T-cell (primary cell): ENCODE measurements at regions not wholly inside any gene's neighbourhood (a gene's known extent, or its start where the extent isn't known, plus 50 kb on each side); places are given as distances from the start of the nearest gene placed in this dataset.

Experiments
- ATAC-seq, 4 experiments: fragments of 200-7000 bp in 3 of 4; fragments of 150-1000 bp in 1 of 4; cut with Tn5 transposase; replicated peaks in 1 of 4; 1 replicate in 3 of 4; 2 replicates in 1 of 4; pipeline ENCODE4 v1.10.0; 2021; ENCODE audit warnings: moderate library complexity in 3 of 4, mild to moderate bottlenecking in 2 of 4, moderate number of reproducible peaks in 1 of 4
- CTCF ChIA-PET, 2 donors: fragments of 300-600 bp; sonication (Branson Sonifier 250); formaldehyde crosslinking; loops; one replicate each; lab custom pipeline; 2022; ENCODE audit warnings: antibody characterized with exemption in 2 of 2; lab: Charles Lee
- POLR2A ChIA-PET, 2 donors: fragments of 300-600 bp; sonication (Branson Sonifier 250); formaldehyde crosslinking; loops; one replicate each; lab custom pipeline; 2022; ENCODE audit warnings: antibody characterized with exemption in 2 of 2; lab: Charles Lee
- DNase-seq, 35 experiments: peaks; one replicate each; pipeline versions ENCODE4 v3.0.0 to v3.0.0-alpha.2; 2013 to 2023
- H3K27ac ChIP-seq: one replicate; pipeline ENCODE4 v1.5.1; 2013; ENCODE audit warnings: low read length
- H3K27me3 ChIP-seq, 2 experiments: replicated peaks in 1 of 2; 1 replicate in 1 of 2; 2 replicates in 1 of 2; pipeline versions ENCODE4 v1.6.1 to v1.7.0; 2013; ENCODE audit warnings: low read length in 1 of 2, mixed read lengths in 1 of 2; ENCODE audit not compliant: control insufficient read depth in 2 of 2, insufficient read depth in 2 of 2; ENCODE audit errors: extremely low read depth in 1 of 2
- H3K36me3 ChIP-seq, 2 donors: 1 replicate in 1 of 2; 2 replicates in 1 of 2; pipeline versions ENCODE4 v1.6.1 to v1.7.0; 2013; ENCODE audit warnings: low read length in 1 of 2; ENCODE audit not compliant: control insufficient read depth in 2 of 2, insufficient read depth in 1 of 2; ENCODE audit errors: extremely low read depth in 1 of 2
- H3K4me1 ChIP-seq, 2 experiments: 1 replicate in 1 of 2; 2 replicates in 1 of 2; pipeline versions ENCODE4 v1.6.1 to v1.7.0; 2013; ENCODE audit warnings: low read length in 2 of 2, mixed read lengths in 1 of 2; ENCODE audit not compliant: insufficient read depth in 2 of 2, control insufficient read depth in 1 of 2; ENCODE audit errors: extremely low read depth in 1 of 2
- H3K4me3 ChIP-seq, 2 donors: 1 replicate in 1 of 2; 2 replicates in 1 of 2; pipeline versions ENCODE4 v1.5.1 to v1.7.0; 2013; ENCODE audit warnings: mild to moderate bottlenecking in 2 of 2, low read length in 1 of 2, moderate library complexity in 1 of 2; ENCODE audit not compliant: control insufficient read depth in 1 of 2; ENCODE audit errors: extremely low read depth in 1 of 2
- H3K9me3 ChIP-seq: 2 replicates; pipeline ENCODE4 v1.7.0; 2013
- H3K27ac Mint-ChIP-seq, 2 donors: one replicate each; pipeline ENCODE4 v1.8.0; 2020 to 2021; ENCODE audit warnings: mild to moderate bottlenecking in 2 of 2, mixed read lengths in 2 of 2
- H3K27me3 Mint-ChIP-seq, 2 donors: one replicate each; pipeline ENCODE4 v1.8.0; 2021 to 2022; ENCODE audit warnings: mixed read lengths in 2 of 2
- H3K36me3 Mint-ChIP-seq: one replicate; pipeline ENCODE4 v1.8.0; 2021; ENCODE audit warnings: mixed read lengths
- H3K4me1 Mint-ChIP-seq, 3 donors: one replicate each; pipeline ENCODE4 v1.8.0; 2020 to 2022; ENCODE audit warnings: mixed read lengths in 3 of 3, mild to moderate bottlenecking in 1 of 3
- H3K4me3 Mint-ChIP-seq, 3 donors: one replicate each; pipeline ENCODE4 v1.8.0; 2020 to 2022; ENCODE audit warnings: mild to moderate bottlenecking in 3 of 3, mixed read lengths in 3 of 3, moderate library complexity in 3 of 3
- H3K9me3 Mint-ChIP-seq, 3 donors: one replicate each; pipeline ENCODE4 v1.8.0; 2020 to 2022; ENCODE audit warnings: mixed read lengths in 3 of 3
- WGBS: methylation state at CpG from one replicate; pipeline ENCODE4 v1.1.5; 2013; ENCODE audit warnings: missing lambda C conversion rate; ENCODE audit not compliant: insufficient coverage; 5-methylcytosine and 5-hydroxymethylcytosine counted together

DNA sequence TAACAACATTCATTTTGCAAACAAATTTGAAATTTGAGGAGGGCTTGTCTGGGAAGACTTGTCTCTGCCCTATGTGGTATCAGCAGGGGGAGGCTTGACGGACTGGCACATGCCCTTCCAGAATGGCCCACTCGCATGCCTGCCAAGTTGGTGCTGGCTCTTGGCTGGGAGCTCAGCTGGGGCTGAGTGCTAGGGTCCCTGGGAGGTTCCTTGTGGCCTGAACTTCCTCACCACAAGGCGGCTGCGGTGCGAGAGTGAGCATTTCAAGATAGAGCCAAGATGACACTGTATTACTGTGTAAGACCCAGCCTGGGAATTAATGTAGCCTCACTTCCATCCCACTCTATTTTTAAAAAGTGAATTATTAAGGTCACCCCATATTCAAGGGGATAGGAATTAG lies 271.6 kb upstream of the PLEKHG7 start:
- H3K9me3 ChIP-seq: no peaks in the 10 kb centered on the region
- ChIA-PET CTCF (interaction anchor here in 1 of 2 donors (0.6 kb wide), 1 partner anchor 224 kb away, joined by 3 read pairs; no protein-coding TSS in a partner anchor), POLR2A (no interaction called here)
- peak in 20 of 35 experiments; percentile 2 to 40 (median 14) for DNase-seq
- peaks cover 3 to 7% of the 10 kb centered on the region in 2 experiments for H3K4me1 ChIP-seq
- no peak overlapping the region for H3K4me3 ChIP-seq
- Mint-ChIP-seq H3K27ac (no peak overlapping the region), H3K4me1 (peaks cover 26 to 48% (median 41%) of the 10 kb centered on the region in 3 donors), H3K36me3 (no peaks in the 10 kb centered on the region), H3K9me3 (peaks cover 0 to 5% (median 3%) of the 10 kb centered on the region in 3 donors), H3K4me3 (no peak overlapping the region), H3K27me3 (no peaks in the 10 kb centered on the region)
- ATAC-seq: peak in 2 of 4 experiments; percentile 45 to 68
- 100% methylated on average over 2 of the region's 5 CpGs for WGBS
- H3K27ac ChIP-seq: no peak overlapping the region
- H3K36me3 ChIP-seq: no peaks in the 10 kb centered on the region
- no peaks in the 10 kb centered on the region for H3K27me3 ChIP-seq

DNA sequence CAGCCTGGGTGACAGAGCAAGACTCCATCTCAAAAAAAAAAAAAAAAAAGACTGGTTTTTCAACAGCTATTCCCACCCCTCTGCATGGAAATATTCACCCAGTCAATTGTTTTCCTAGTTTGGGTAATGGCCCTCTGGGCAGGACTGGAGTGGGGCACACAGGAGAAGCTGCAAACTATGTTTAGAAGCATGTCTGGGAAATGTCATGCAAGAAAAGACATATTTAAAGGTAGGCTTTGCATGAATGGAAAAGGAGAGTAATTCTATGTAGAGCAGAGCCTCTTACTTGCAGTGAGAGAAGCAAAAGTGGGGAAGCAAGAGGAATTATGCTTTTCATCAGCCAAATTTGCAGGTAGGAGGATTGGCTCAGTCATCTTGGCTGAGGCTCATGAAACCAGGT lies 276.5 kb upstream of the PLEKHG7 start:
- H3K4me1 Mint-ChIP-seq: peaks cover 32 to 42% (median 40%) of the 10 kb centered on the region in 3 donors
- Histone ChIP-seq H3K27me3 (no peaks in the 10 kb centered on the region), H3K4me3 (no peak overlapping the region), H3K4me1 (peaks cover 3% of the 10 kb centered on the region in 2 experiments), H3K27ac (no peak overlapping the region), H3K36me3 (no peaks in the 10 kb centered on the region), H3K9me3 (no peaks in the 10 kb centered on the region)
- H3K9me3 Mint-ChIP-seq: peaks cover 0 to 3% (median 0%) of the 10 kb centered on the region in 3 donors
- ChIA-PET POLR2A (no interaction called here), CTCF (no interaction called here)
- no peak overlapping the region for H3K4me3 Mint-ChIP-seq
- ATAC-seq: no peak
- H3K36me3 Mint-ChIP-seq: no peaks in the 10 kb centered on the region
- H3K27ac Mint-ChIP-seq: no peak overlapping the region
- H3K27me3 Mint-ChIP-seq: no peaks in the 10 kb centered on the region
- no peak for DNase-seq

DNA sequence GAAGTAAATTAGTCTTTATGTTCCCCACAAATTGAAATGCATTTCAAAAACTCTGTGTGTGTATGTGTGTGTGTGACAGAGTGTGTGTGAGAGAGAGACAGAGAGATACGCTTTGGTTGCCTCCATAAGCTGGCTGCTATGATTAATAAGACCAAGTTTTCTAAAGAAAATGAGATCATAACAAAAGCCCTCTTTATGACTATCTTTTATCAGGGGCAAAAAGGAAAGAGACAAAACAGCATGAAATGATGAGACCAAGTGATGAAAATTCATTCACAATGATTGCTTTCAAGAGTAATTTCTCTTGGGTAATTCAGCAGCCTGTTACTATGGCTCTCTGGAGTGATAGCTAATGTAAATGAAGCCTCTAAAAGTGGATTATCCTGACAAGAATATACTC lies 277.6 kb upstream of the PLEKHG7 start:
- Histone ChIP-seq H3K36me3 (no peaks in the 10 kb centered on the region), H3K4me3 (no peak overlapping the region), H3K27me3 (no peaks in the 10 kb centered on the region), H3K9me3 (no peaks in the 10 kb centered on the region), H3K4me1 (peaks cover 0 to 3% of the 10 kb centered on the region in 2 experiments), H3K27ac (no peak overlapping the region)
- Mint-ChIP-seq H3K27me3 (no peaks in the 10 kb centered on the region), H3K9me3 (peaks cover 0 to 6% (median 3%) of the 10 kb centered on the region in 3 donors), H3K36me3 (no peaks in the 10 kb centered on the region), H3K27ac (no peak overlapping the region), H3K4me1 (peaks cover 32 to 49% (median 46%) of the 10 kb centered on the region in 3 donors), H3K4me3 (no peak overlapping the region)
- DNase-seq (no peak), ATAC-seq (no peak)
- CTCF ChIA-PET: no interaction called here
- no CpG with 5 or more reads among the region's 1 CpG for WGBS
- POLR2A ChIA-PET: interaction anchor here in 1 of 2 donors (0.6 kb wide), 1 partner anchor 279 kb away, joined by 3 read pairs; the partner anchor contains the start of gene BTG1

DNA sequence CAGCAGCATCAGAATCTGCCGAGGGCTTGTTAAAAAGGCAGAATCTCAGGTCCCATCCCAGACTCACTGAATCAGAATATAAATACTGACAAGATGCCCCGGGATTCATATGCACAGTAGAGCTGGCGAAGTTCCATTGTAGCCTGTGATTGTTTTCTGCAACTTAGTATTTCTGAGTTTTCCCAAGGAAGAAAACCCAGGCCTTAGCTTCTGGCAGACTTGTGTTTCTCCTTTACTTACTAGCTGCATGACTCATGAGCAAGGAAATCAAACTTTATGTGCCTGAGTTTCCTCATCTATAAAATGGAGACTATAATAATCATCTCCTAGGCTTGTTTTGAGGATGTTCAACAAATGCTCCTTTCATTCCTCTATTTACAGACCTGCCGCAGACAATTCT lies 278.5 kb upstream of the PLEKHG7 start:
- WGBS: 100% methylated on average over 2 of the region's 4 CpGs
- peaks cover 0 to 6% (median 3%) of the 10 kb centered on the region in 3 donors for H3K9me3 Mint-ChIP-seq
- H3K4me3 ChIP-seq: no peak overlapping the region
- H3K36me3 Mint-ChIP-seq: no peaks in the 10 kb centered on the region
- H3K27ac ChIP-seq: no peak overlapping the region
- ATAC-seq: no peak
- POLR2A ChIA-PET: no interaction called here
- no peak overlapping the region for H3K27ac Mint-ChIP-seq
- no peaks in the 10 kb centered on the region for H3K27me3 ChIP-seq
- DNase-seq: no peak
- CTCF ChIA-PET: interaction anchor here (0.6 to 1.9 kb wide), 3 partner anchors 21 to 1042 kb away, joined by 4 to 8 read pairs (median 7); no protein-coding TSS in a partner anchor
- H3K9me3 ChIP-seq: no peaks in the 10 kb centered on the region
- H3K4me3 Mint-ChIP-seq: no peak overlapping the region
- H3K4me1 Mint-ChIP-seq: peaks cover 38 to 51% (median 49%) of the 10 kb centered on the region in 3 donors
- H3K27me3 Mint-ChIP-seq: no peaks in the 10 kb centered on the region
- peaks cover 0 to 3% of the 10 kb centered on the region in 2 experiments for H3K4me1 ChIP-seq
- no peaks in the 10 kb centered on the region for H3K36me3 ChIP-seq

DNA sequence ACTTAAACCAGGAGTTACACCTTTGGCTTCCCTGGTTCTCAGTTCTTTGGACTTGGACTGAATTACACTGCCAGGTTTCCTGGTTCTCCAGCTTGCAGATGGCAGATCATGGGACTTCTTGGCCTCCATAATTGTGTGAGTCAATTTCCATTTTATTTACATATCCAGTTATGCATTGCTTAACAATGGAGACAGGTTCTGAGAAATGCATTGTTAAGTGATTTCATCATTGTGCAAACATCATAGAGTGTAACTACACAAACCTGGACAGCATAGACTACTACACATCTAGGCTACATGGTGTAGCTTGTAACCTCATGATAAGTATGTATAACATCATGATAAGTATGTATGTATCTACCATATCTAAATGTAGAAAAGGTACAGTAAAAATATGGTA lies 276.1 kb upstream of the BTG1 start:
- no peaks in the 10 kb centered on the region for H3K36me3 Mint-ChIP-seq
- H3K27me3 ChIP-seq: no peaks in the 10 kb centered on the region
- H3K9me3 ChIP-seq: no peaks in the 10 kb centered on the region
- peaks cover 0 to 3% of the 10 kb centered on the region in 2 experiments for H3K4me1 ChIP-seq
- ChIA-PET CTCF (no interaction called here), POLR2A (interaction anchor here in 1 of 2 donors (1.1 kb wide), 1 partner anchor 187 kb away, joined by 3 read pairs; no protein-coding TSS in a partner anchor)
- H3K36me3 ChIP-seq: no peaks in the 10 kb centered on the region
- H3K9me3 Mint-ChIP-seq: peaks cover 0 to 6% (median 0%) of the 10 kb centered on the region in 3 donors
- H3K4me3 Mint-ChIP-seq: no peak overlapping the region
- ATAC-seq (no peak), DNase-seq (no peak)
- peaks cover 31 to 50% (median 43%) of the 10 kb centered on the region in 3 donors for H3K4me1 Mint-ChIP-seq
- H3K27me3 Mint-ChIP-seq: no peaks in the 10 kb centered on the region
- no peak overlapping the region for H3K27ac Mint-ChIP-seq
- H3K4me3 ChIP-seq: no peak overlapping the region
- no peak overlapping the region for H3K27ac ChIP-seq

DNA sequence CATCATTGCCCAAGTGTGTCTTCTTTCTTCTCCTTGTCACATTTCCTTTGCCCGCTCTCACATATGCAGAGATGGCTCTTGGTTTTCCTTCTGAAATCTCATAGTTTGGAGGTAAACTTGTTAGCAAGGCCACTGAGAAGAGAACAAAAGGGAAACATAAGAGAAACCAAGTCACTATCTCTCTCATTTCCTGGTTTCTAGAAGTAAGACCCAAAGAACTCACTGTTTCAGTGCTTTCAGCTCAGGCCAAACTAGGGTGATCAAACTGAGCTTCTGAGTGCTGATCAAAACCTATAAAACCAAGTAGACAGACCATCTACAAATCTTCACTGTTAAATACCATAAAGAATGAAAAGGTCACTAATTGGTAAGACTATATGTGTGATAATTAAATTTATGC lies 275.4 kb upstream of the BTG1 start:
- H3K36me3 ChIP-seq: no peaks in the 10 kb centered on the region
- no peaks in the 10 kb centered on the region for H3K36me3 Mint-ChIP-seq
- DNase-seq (no peak), ATAC-seq (no peak)
- no peaks in the 10 kb centered on the region for H3K9me3 ChIP-seq
- H3K9me3 Mint-ChIP-seq: peaks cover 0 to 6% (median 4%) of the 10 kb centered on the region in 3 donors
- no peak overlapping the region for H3K4me3 Mint-ChIP-seq
- ChIA-PET CTCF (no interaction called here), POLR2A (interaction anchor here in 1 of 2 donors (1.1 kb wide), 1 partner anchor 186 kb away, joined by 3 read pairs; no protein-coding TSS in a partner anchor)
- no peak overlapping the region for H3K4me3 ChIP-seq
- H3K27ac Mint-ChIP-seq: no peak overlapping the region
- H3K4me1 ChIP-seq: peaks cover 0 to 3% of the 10 kb centered on the region in 2 experiments
- no peaks in the 10 kb centered on the region for H3K27me3 Mint-ChIP-seq
- H3K4me1 Mint-ChIP-seq: peaks cover 35 to 52% (median 42%) of the 10 kb centered on the region in 3 donors
- WGBS: no CpG with 5 or more reads among the region's 1 CpG
- no peaks in the 10 kb centered on the region for H3K27me3 ChIP-seq
- H3K27ac ChIP-seq: no peak overlapping the region
